HUES48 (cell line): ENCODE measurements at regions not wholly inside any gene's neighbourhood (a gene's known extent, or its start where the extent isn't known, plus 50 kb on each side); places are given as distances from the start of the nearest gene placed in this dataset.

Source experiments
- H3K27ac ChIP-seq: one replicate; pipeline ENCODE4 v1.7.0; 2013; ENCODE audit warnings: low read depth, low read length, inconsistent platforms
- H3K27me3 ChIP-seq: 2 replicates; pipeline ENCODE4 v1.6.1; 2013; ENCODE audit warnings: mild to moderate bottlenecking, low read length; ENCODE audit not compliant: control insufficient read depth, insufficient read depth
- H3K36me3 ChIP-seq: 2 replicates; pipeline ENCODE4 v1.6.1; 2013; ENCODE audit warnings: low read length; ENCODE audit not compliant: control insufficient read depth, insufficient read depth
- H3K4me1 ChIP-seq: 2 replicates; pipeline ENCODE4 v1.6.1; 2013; ENCODE audit warnings: mild to moderate bottlenecking, low read length; ENCODE audit not compliant: control insufficient read depth, insufficient read depth
- H3K4me3 ChIP-seq: 2 replicates; pipeline ENCODE4 v1.5.1; 2013; ENCODE audit warnings: mild to moderate bottlenecking, low read depth, low read length
- H3K9ac ChIP-seq: 2 replicates; pipeline ENCODE4 v1.6.1; 2013; ENCODE audit warnings: mild to moderate bottlenecking, low read depth, low read length, moderate library complexity
- H3K9me3 ChIP-seq: 2 replicates; pipeline ENCODE4 v1.6.1; 2013; ENCODE audit warnings: low read length; ENCODE audit not compliant: control insufficient read depth, insufficient read depth

- Histone ChIP-seq H3K9ac (no peak overlapping the region), H3K9me3 (no peaks in the 10 kb centered on the region), H3K4me1 (no peaks in the 10 kb centered on the region)
Measured at GRCh38 chr3:118298133-118298532, 736.5 kb downstream of the IGSF11 start.

GRCh38 chr3:118304557-118304956, 730.1 kb downstream of the IGSF11 start:
- Histone ChIP-seq H3K27ac (no peak overlapping the region), H3K9ac (no peak overlapping the region), H3K9me3 (no peaks in the 10 kb centered on the region), H3K4me1 (no peaks in the 10 kb centered on the region), H3K36me3 (no peaks in the 10 kb centered on the region), H3K27me3 (no peaks in the 10 kb centered on the region), H3K4me3 (no peak overlapping the region)

More at GRCh38 chr3:118298133-118298532, 736.5 kb downstream of the IGSF11 start:
- no peaks in the 10 kb centered on the region for H3K27me3 ChIP-seq
- H3K4me3 ChIP-seq, result no peak overlapping the region
- H3K27ac ChIP-seq, result no peak overlapping the region
- H3K36me3 ChIP-seq, result no peaks in the 10 kb centered on the region

GRCh38 chr3:118332699-118333098, 701.9 kb downstream of the IGSF11 start:
- Histone ChIP-seq H3K9ac (no peak overlapping the region), H3K27ac (no peak overlapping the region), H3K36me3 (no peaks in the 10 kb centered on the region), H3K4me3 (no peak overlapping the region), H3K27me3 (no peaks in the 10 kb centered on the region), H3K9me3 (peaks cover 28% of the 10 kb centered on the region), H3K4me1 (no peaks in the 10 kb centered on the region)

- Histone ChIP-seq H3K4me3 (no peak overlapping the region), H3K27me3 (no peaks in the 10 kb centered on the region), H3K9me3 (peaks cover 14% of the 10 kb centered on the region), H3K4me1 (no peaks in the 10 kb centered on the region), H3K27ac (no peak overlapping the region), H3K9ac (no peak overlapping the region), H3K36me3 (no peaks in the 10 kb centered on the region)
Measured at GRCh38 chr3:118337649-118338048, 697.0 kb downstream of the IGSF11 start.

GRCh38 chr3:118347396-118348168, 687.1 kb downstream of the IGSF11 start:
- Histone ChIP-seq H3K4me1 (no peaks in the 10 kb centered on the region), H3K9ac (no peak overlapping the region), H3K4me3 (no peak overlapping the region), H3K9me3 (peaks cover 3% of the 10 kb centered on the region; the same call in 1 of the 2 replicates), H3K27ac (no peak overlapping the region), H3K36me3 (no peaks in the 10 kb centered on the region), H3K27me3 (no peaks in the 10 kb centered on the region)

GRCh38 chr3:118348169-118348557, 686.5 kb downstream of the IGSF11 start:
- no peaks in the 10 kb centered on the region for H3K36me3 ChIP-seq
- no peak overlapping the region for H3K9ac ChIP-seq
- no peak overlapping the region for H3K4me3 ChIP-seq
- H3K27ac ChIP-seq, result no peak overlapping the region
- no peaks in the 10 kb centered on the region for H3K4me1 ChIP-seq
- peaks cover 3% of the 10 kb centered on the region; the same call in 1 of the 2 replicates for H3K9me3 ChIP-seq
- H3K27me3 ChIP-seq, result no peaks in the 10 kb centered on the region

GRCh38 chr3:118354556-118354955, 680.1 kb downstream of the IGSF11 start:
- Histone ChIP-seq H3K9me3 (peaks cover 47% of the 10 kb centered on the region), H3K9ac (no peak overlapping the region), H3K4me3 (no peak overlapping the region), H3K27me3 (no peaks in the 10 kb centered on the region), H3K27ac (no peak overlapping the region), H3K4me1 (no peaks in the 10 kb centered on the region), H3K36me3 (no peaks in the 10 kb centered on the region)

GRCh38 chr3:118369892-118370491, 664.7 kb downstream of the IGSF11 start:
- H3K27ac ChIP-seq, result no peak overlapping the region
- H3K4me3 ChIP-seq, result no peak overlapping the region
- H3K9ac ChIP-seq, result no peak overlapping the region
- H3K36me3 ChIP-seq, result no peaks in the 10 kb centered on the region
- no peaks in the 10 kb centered on the region for H3K4me1 ChIP-seq
- H3K9me3 ChIP-seq, result peaks cover 21% of the 10 kb centered on the region
- no peaks in the 10 kb centered on the region for H3K27me3 ChIP-seq

- Histone ChIP-seq H3K27me3 (no peaks in the 10 kb centered on the region), H3K36me3 (no peaks in the 10 kb centered on the region), H3K9ac (no peak overlapping the region), H3K4me3 (no peak overlapping the region), H3K4me1 (no peaks in the 10 kb centered on the region), H3K9me3 (no peaks in the 10 kb centered on the region), H3K27ac (no peak overlapping the region)
Measured at GRCh38 chr3:118380576-118380975, 654.1 kb downstream of the IGSF11 start.

GRCh38 chr3:118396491-118396890, 638.2 kb downstream of the IGSF11 start:
- Histone ChIP-seq H3K4me1 (no peaks in the 10 kb centered on the region), H3K27ac (no peak overlapping the region), H3K27me3 (no peaks in the 10 kb centered on the region), H3K9me3 (no peaks in the 10 kb centered on the region), H3K4me3 (no peak overlapping the region), H3K9ac (no peak overlapping the region), H3K36me3 (no peaks in the 10 kb centered on the region)

GRCh38 chr3:118400086-118400485, 634.6 kb downstream of the IGSF11 start:
- no peak overlapping the region for H3K9ac ChIP-seq
- no peaks in the 10 kb centered on the region for H3K36me3 ChIP-seq
- H3K9me3 ChIP-seq, result no peaks in the 10 kb centered on the region
- no peak overlapping the region for H3K4me3 ChIP-seq
- H3K27me3 ChIP-seq, result no peaks in the 10 kb centered on the region
- no peaks in the 10 kb centered on the region for H3K4me1 ChIP-seq
- H3K27ac ChIP-seq, result no peak overlapping the region
